Calu3 (cell line): ENCODE measurements at regions not wholly inside any gene's neighbourhood (a gene's known extent, or its start where the extent isn't known, plus 50 kb on each side); places are given as distances from the start of the nearest gene placed in this dataset.
"Not testable (repeated sequence)": the region's sequence is repeated elsewhere in the genome, so short reads cannot be mapped to it uniquely, and the experiment has no call there.

ENCODE experiments used
- BruUV-seq: library from RNA; stranded (reverse); fragments of 400-500 nt; replicated peaks from 2 replicates; lab custom pipeline; 2021; lab: Mats Ljungman, UMichigan
- CTCF ChIA-PET: fragments of 300-600 bp; sonication (Branson Sonifier 250); formaldehyde crosslinking; loops from one replicate; lab custom pipeline; 2022; ENCODE audit warnings: antibody characterized with exemption; lab: Charles Lee
- DNase-seq: peaks from one replicate; pipeline ENCODE4 v3.0.0; 2022
- H3K27ac Mint-ChIP-seq: one replicate; pipeline ENCODE4 v1.8.0; 2022; ENCODE audit warnings: mixed read lengths; ENCODE audit not compliant: unreplicated experiment
- H3K27me3 Mint-ChIP-seq: one replicate; pipeline ENCODE4 v1.8.0; 2022; ENCODE audit warnings: mixed read lengths; ENCODE audit not compliant: unreplicated experiment
- H3K36me3 Mint-ChIP-seq: one replicate; pipeline ENCODE4 v1.8.0; 2022; ENCODE audit warnings: mild to moderate bottlenecking, moderate library complexity, mixed read lengths; ENCODE audit not compliant: insufficient read depth, unreplicated experiment
- H3K4me1 Mint-ChIP-seq: one replicate; pipeline ENCODE4 v1.8.0; 2022; ENCODE audit warnings: mild to moderate bottlenecking, low read depth, mixed read lengths; ENCODE audit not compliant: unreplicated experiment
- H3K4me3 Mint-ChIP-seq: one replicate; pipeline ENCODE4 v1.8.0; 2022; ENCODE audit warnings: mild to moderate bottlenecking, low read depth, moderate library complexity, mixed read lengths; ENCODE audit not compliant: unreplicated experiment
- H3K9me3 Mint-ChIP-seq: one replicate; pipeline ENCODE4 v1.8.0; 2022; ENCODE audit warnings: low read depth, mixed read lengths; ENCODE audit not compliant: unreplicated experiment
- CTCF ChIP-seq: fragments of 200-600 bp; IDR thresholded peaks from one replicate; pipeline ENCODE4 v1.8.0; 2022; ENCODE audit warnings: antibody characterized with exemption; ENCODE audit not compliant: unreplicated experiment
- intact Hi-C: fragments of 100-400 bp; cut with micrococcal nuclease; formaldehyde crosslinking; loops from one replicate; pipeline ENCODE4 v1.10.0; 2022; ENCODE audit not compliant: unreplicated experiment

GRCh38 chr5:87776785-87777184, 364.1 kb upstream of the CCNH start:
- CTCF ChIA-PET, result no interaction called here
- no peak overlapping the region for H3K27ac Mint-ChIP-seq
- DNase-seq, result no peak
- no peaks in the 10 kb centered on the region for H3K36me3 Mint-ChIP-seq
- H3K9me3 Mint-ChIP-seq, result no peaks in the 10 kb centered on the region
- no TSS peak for BruUV-seq
- H3K4me3 Mint-ChIP-seq, result no peak overlapping the region
- H3K4me1 Mint-ChIP-seq, result peaks cover 24% of the 10 kb centered on the region
- intact Hi-C loops, result no loop called here
- no peak for TF ChIP-seq CTCF
- H3K27me3 Mint-ChIP-seq, result no peaks in the 10 kb centered on the region

GRCh38 chr5:87776302-87776701, 363.6 kb upstream of the CCNH start:
- H3K27ac Mint-ChIP-seq, CTCF ChIA-PET, H3K27me3 Mint-ChIP-seq, H3K36me3 Mint-ChIP-seq, H3K9me3 Mint-ChIP-seq, BruUV-seq, H3K4me3 Mint-ChIP-seq, intact Hi-C loops, DNase-seq: not testable (repeated sequence)
- peaks cover 19% of the 10 kb centered on the region for H3K4me1 Mint-ChIP-seq

- Mint-ChIP-seq H3K9me3 (no peaks in the 10 kb centered on the region), H3K27ac (no peak overlapping the region), H3K4me1 (peaks cover 9% of the 10 kb centered on the region), H3K36me3 (no peaks in the 10 kb centered on the region), H3K27me3 (no peaks in the 10 kb centered on the region), H3K4me3 (no peak overlapping the region)
- BruUV-seq, result no TSS peak
- TF ChIP-seq CTCF, result no peak
- DNase-seq, result no peak
- CTCF ChIA-PET, result no interaction called here
- intact Hi-C loops, result no loop called here
Measured at GRCh38 chr5:87775228-87775627, 362.5 kb upstream of the CCNH start.

GRCh38 chr5:87774804-87775203, 362.1 kb upstream of the CCNH start:
- H3K36me3 Mint-ChIP-seq, result no peaks in the 10 kb centered on the region
- intact Hi-C loops, result no loop called here
- no peaks in the 10 kb centered on the region for H3K27me3 Mint-ChIP-seq
- no peak for DNase-seq
- CTCF ChIA-PET, result no interaction called here
- no peak for TF ChIP-seq CTCF
- H3K4me3 Mint-ChIP-seq, result no peak overlapping the region
- BruUV-seq, result no TSS peak
- peaks cover 9% of the 10 kb centered on the region for H3K4me1 Mint-ChIP-seq
- no peak overlapping the region for H3K27ac Mint-ChIP-seq
- no peaks in the 10 kb centered on the region for H3K9me3 Mint-ChIP-seq

GRCh38 chr5:87770601-87771121, 357.9 kb upstream of the CCNH start:
- no peak for DNase-seq
- H3K36me3 Mint-ChIP-seq, result no peaks in the 10 kb centered on the region
- no peaks in the 10 kb centered on the region for H3K9me3 Mint-ChIP-seq
- H3K27me3 Mint-ChIP-seq, result no peaks in the 10 kb centered on the region
- BruUV-seq, result no TSS peak
- H3K4me3 Mint-ChIP-seq, result no peak overlapping the region
- CTCF ChIA-PET, result interaction anchor here (1.5 kb wide), 1 partner anchor 10 kb away, joined by 8 read pairs; no protein-coding TSS in a partner anchor
- TF ChIP-seq CTCF, result no peak
- intact Hi-C loops, result no loop called here
- peaks cover 17% of the 10 kb centered on the region for H3K4me1 Mint-ChIP-seq
- H3K27ac Mint-ChIP-seq, result no peak overlapping the region
